GM23248 (cell line): ENCODE measurements at regions not wholly inside any gene's neighbourhood (a gene's known extent, or its start where the extent isn't known, plus 50 kb on each side); places are given as distances from the start of the nearest gene placed in this dataset.

ENCODE experiments used
- DNase-seq: peaks from one replicate; pipeline ENCODE4 v3.0.0-alpha.2; 2015
- H2AFZ ChIP-seq: fragments of 200-600 bp; sonication (generic); 2 replicates; pipeline ENCODE4 v1.6.1; 2016; ENCODE audit warnings: antibody characterized with exemption
- H3F3A ChIP-seq: fragments of 200-600 bp; sonication (generic); 2 replicates; pipeline ENCODE4 v1.6.1; 2016; ENCODE audit warnings: mild to moderate bottlenecking, antibody characterized with exemption, mixed run types; ENCODE audit not compliant: insufficient read depth
- H3K27ac ChIP-seq: fragments of 200-600 bp; sonication (generic); 2 replicates; pipeline ENCODE4 v1.5.1; 2016; ENCODE audit warnings: mild to moderate bottlenecking
- H3K27me3 ChIP-seq: fragments of 200-600 bp; sonication (generic); replicated peaks from 2 replicates; pipeline ENCODE4 v1.6.1; 2016; ENCODE audit warnings: mild to moderate bottlenecking; ENCODE audit not compliant: insufficient read depth
- H3K36me3 ChIP-seq: fragments of 200-600 bp; sonication (generic); 2 replicates; pipeline ENCODE4 v1.6.1; 2016; ENCODE audit warnings: low read depth, mild to moderate bottlenecking
- H3K4me1 ChIP-seq: fragments of 200-600 bp; sonication (generic); 2 replicates; pipeline ENCODE4 v1.6.1; 2016; ENCODE audit warnings: mild to moderate bottlenecking; ENCODE audit not compliant: insufficient read depth
- H3K4me2 ChIP-seq: fragments of 200-600 bp; sonication (generic); one replicate; pipeline ENCODE4 v1.6.1; 2016; ENCODE audit warnings: mild to moderate bottlenecking; ENCODE audit not compliant: unreplicated experiment
- H3K4me3 ChIP-seq: fragments of 200-600 bp; sonication (generic); 2 replicates; pipeline ENCODE4 v1.5.1; 2016; ENCODE audit warnings: mild to moderate bottlenecking
- H3K79me2 ChIP-seq: fragments of 200-600 bp; sonication (generic); 2 replicates; pipeline ENCODE4 v1.6.1; 2016; ENCODE audit warnings: mild to moderate bottlenecking; ENCODE audit not compliant: insufficient read depth
- H3K9ac ChIP-seq: fragments of 200-600 bp; sonication (generic); 2 replicates; pipeline ENCODE4 v1.6.1; 2016; ENCODE audit warnings: mild to moderate bottlenecking
- H3K9me2 ChIP-seq: fragments of 200-600 bp; sonication (generic); 2 replicates; pipeline ENCODE4 v1.6.1; 2016; ENCODE audit warnings: mixed run types, mild to moderate bottlenecking, moderate library complexity; ENCODE audit not compliant: insufficient read depth
- H3K9me3 ChIP-seq: fragments of 200-600 bp; sonication (generic); one replicate; pipeline ENCODE4 v1.6.1; 2017; ENCODE audit warnings: low read depth
- H4K20me1 ChIP-seq: fragments of 200-600 bp; sonication (generic); 2 replicates; pipeline ENCODE4 v1.6.0; 2016; ENCODE audit not compliant: insufficient read depth
- EZH2 ChIP-seq: fragments of 200-600 bp; sonication (generic); IDR thresholded peaks from 2 replicates; pipeline ENCODE4 v1.6.1; 2018; ENCODE audit warnings: antibody characterized with exemption, mild to moderate bottlenecking; ENCODE audit not compliant: insufficient read depth, poor library complexity, severe bottlenecking
- EZH2phosphoT487 ChIP-seq: fragments of 200-600 bp; sonication (generic); IDR thresholded peaks from 2 replicates; pipeline ENCODE4 v1.6.1; 2018; ENCODE audit warnings: antibody characterized with exemption, moderate library complexity, mild to moderate bottlenecking, low read depth; ENCODE audit not compliant: insufficient read depth
- WGBS, 2 experiments: methylation state at CpG; one replicate each; pipeline ENCODE4 v1.1.6; 2015 to 2017; ENCODE audit warnings: low lambda C conversion rate in 2 of 2, low coverage in 1 of 2; ENCODE audit errors: missing lambda C conversion rate in 2 of 2; 5-methylcytosine and 5-hydroxymethylcytosine counted together
- in situ Hi-C: fragments of 300-500 bp; cut with MboI; formaldehyde crosslinking; loops from 2 replicates; pipeline ENCODE4 v1.15.0; 2020

DNA sequence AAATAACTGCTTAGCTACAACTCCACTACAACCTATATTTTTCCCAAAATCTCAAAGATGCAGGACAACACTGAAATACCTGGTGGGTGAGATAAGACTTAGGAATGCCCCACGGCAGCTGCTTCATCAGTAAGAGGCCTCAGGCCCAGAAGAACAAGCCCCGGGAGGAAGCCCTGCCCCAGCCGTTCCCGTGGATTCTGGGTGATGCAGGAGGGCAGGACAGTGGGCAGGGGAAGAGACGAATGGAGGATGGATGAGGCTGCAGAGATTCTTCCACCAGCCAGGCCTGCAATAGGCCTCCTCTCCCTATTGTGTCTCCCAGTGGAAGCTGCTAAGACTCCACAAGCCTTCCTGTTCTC lies 197.9 kb upstream of the HDAC4 start:
- no peaks in the 10 kb centered on the region for H3K9me2 ChIP-seq
- no peak overlapping the region for H3K4me3 ChIP-seq
- H3K4me1 ChIP-seq = no peaks in the 10 kb centered on the region
- no peak for TF ChIP-seq EZH2
- H3K27ac ChIP-seq = no peak overlapping the region
- H2AFZ ChIP-seq = no peak overlapping the region
- no peak overlapping the region for H3K4me2 ChIP-seq
- H3K27me3 ChIP-seq = no peaks in the 10 kb centered on the region
- in situ Hi-C loops = no loop called here
- H4K20me1 ChIP-seq = no peaks in the 10 kb centered on the region
- H3K9me3 ChIP-seq = no peaks in the 10 kb centered on the region
- no peak for DNase-seq
- no peaks in the 10 kb centered on the region for H3K79me2 ChIP-seq
- H3F3A ChIP-seq = no peaks in the 10 kb centered on the region
- H3K36me3 ChIP-seq = no peaks in the 10 kb centered on the region
- H3K9ac ChIP-seq = no peak overlapping the region
- WGBS, 2 experiments = 52 to 64% methylated on average over 5 of the region's 5 CpGs

DNA sequence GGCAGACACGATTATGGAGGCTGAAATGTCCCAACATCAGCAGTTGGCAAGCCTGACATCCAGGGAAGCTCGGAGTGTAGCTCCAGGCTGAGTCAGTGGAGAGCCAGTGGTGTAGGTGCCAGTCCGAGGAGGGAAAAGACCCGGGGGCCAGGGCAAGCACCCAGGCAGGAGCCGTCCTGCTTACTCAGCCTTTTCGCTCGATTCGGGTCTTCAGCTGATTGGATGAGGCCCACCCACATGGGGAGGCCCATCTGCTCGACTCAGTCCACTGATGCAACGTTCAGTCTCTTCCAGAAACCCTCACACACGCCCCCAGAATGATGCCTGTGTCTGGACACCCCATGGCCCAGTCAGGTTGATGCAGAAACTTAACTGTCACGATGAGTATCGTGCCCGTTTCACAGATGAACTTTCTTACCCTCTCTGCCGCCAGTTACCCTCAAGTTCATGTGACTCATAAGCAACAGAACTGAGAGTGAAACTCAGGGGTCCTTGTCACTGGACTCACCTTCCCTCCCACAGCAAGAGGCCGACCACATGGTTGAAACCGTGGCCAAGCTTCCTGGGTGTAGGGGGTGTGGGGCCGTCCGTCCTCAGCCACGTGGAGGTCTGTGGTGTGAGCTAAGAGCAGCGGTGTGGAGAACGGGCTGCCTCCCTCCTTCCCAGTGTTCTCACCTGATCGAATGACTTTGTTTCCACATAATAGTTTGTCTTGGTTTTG lies 197.4 kb upstream of the HDAC4 start:
- WGBS, 2 experiments = 67 to 72% methylated on average over 23 of the region's 23 CpGs
- Histone ChIP-seq H3K79me2 (no peaks in the 10 kb centered on the region), H4K20me1 (no peaks in the 10 kb centered on the region), H3K9me2 (no peaks in the 10 kb centered on the region), H3K4me3 (no peak overlapping the region), H3K27me3 (no peaks in the 10 kb centered on the region), H2AFZ (no peak overlapping the region), H3F3A (no peaks in the 10 kb centered on the region), H3K9me3 (no peaks in the 10 kb centered on the region), H3K4me1 (no peaks in the 10 kb centered on the region), H3K4me2 (no peak overlapping the region), H3K27ac (no peak overlapping the region), H3K36me3 (no peaks in the 10 kb centered on the region), H3K9ac (no peak overlapping the region)
- in situ Hi-C loops = no loop called here
- TF ChIP-seq EZH2 (no peak), EZH2phosphoT487 (no peak)
- DNase-seq = no peak

DNA sequence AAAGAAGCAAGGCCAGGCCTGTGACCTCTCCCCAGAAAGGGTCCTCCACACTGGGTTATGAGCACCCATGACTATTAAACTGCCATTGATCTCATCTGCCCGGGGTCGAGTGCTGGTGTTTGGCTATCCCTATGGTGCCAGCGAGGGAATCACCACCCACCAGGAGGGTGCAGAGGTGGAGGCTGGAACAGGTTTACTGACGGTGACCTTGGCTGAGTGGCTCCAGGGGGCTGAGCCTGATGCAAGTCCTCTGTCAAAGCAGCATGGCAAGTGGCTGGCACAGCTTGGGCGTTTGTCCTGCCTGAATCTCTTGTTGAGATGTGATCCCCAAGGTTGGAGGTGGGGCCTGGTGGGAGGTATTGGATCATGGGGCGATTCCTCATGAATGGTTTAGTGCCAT lies 196.4 kb upstream of the HDAC4 start:
- H3K4me2 ChIP-seq = no peak overlapping the region

DNA sequence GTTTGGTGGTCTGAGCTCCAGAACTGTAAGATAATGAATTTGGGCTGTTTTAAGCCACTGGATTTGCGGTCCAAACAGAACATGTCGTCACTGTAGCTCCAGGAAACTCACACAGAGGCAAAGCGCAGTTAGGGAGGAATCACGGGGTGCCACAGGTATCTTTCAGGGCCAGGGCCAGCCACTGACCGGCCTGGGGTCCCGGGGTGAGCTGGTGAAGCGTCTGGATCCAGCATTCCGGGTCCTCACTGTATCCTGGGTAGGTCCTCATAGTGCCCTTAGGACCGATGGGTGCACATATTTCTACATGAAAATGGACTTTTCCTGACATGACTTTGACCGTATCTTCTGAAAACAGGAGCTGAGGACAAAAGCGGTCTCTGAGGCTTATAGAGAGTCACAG lies 196.0 kb upstream of the HDAC4 start:
- in situ Hi-C loops = no loop called here
- H3K9me2 ChIP-seq = no peaks in the 10 kb centered on the region

More for the DNA sequence above, 196.4 kb upstream of the HDAC4 start:
- Histone ChIP-seq H3K9ac (no peak overlapping the region), H3F3A (no peaks in the 10 kb centered on the region), H3K36me3 (no peaks in the 10 kb centered on the region), H4K20me1 (no peaks in the 10 kb centered on the region), H3K79me2 (no peaks in the 10 kb centered on the region), H3K9me3 (no peaks in the 10 kb centered on the region), H3K4me1 (no peaks in the 10 kb centered on the region), H3K27ac (no peak overlapping the region), H2AFZ (no peak overlapping the region), H3K27me3 (no peaks in the 10 kb centered on the region), H3K9me2 (no peaks in the 10 kb centered on the region), H3K4me3 (no peak overlapping the region)
- DNase-seq = no peak
- in situ Hi-C loops = no loop called here
- WGBS, 2 experiments = 27 to 31% methylated on average over 6 of the region's 6 CpGs
- no peak for TF ChIP-seq EZH2phosphoT487
- no peak for TF ChIP-seq EZH2

DNA sequence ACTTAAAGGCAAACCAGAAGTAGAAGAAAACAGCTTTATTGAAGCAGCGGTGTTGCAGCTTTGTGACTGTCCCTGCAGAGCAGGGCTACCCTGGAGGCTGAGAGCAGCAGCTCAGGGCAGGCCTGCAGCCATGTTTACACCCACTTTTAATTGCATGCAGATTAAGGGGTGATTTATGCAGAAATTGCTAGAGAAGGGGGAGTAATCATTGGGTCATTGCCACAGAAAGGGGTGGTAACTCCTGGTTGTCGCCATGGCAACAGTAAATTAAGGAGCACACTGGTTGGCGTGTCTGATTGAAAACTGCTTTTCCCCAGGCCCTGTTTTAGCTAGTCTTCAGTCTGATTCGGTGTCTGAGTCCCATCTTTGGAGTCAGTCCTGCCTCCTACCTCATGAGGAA lies 195.4 kb upstream of the HDAC4 start:
- Histone ChIP-seq H3K4me1 (no peaks in the 10 kb centered on the region), H3K9ac (no peak overlapping the region), H3K36me3 (no peaks in the 10 kb centered on the region), H3K27ac (no peak overlapping the region), H3F3A (no peaks in the 10 kb centered on the region), H3K9me2 (no peaks in the 10 kb centered on the region), H2AFZ (no peak overlapping the region), H3K27me3 (no peaks in the 10 kb centered on the region), H3K4me2 (no peak overlapping the region), H3K79me2 (no peaks in the 10 kb centered on the region), H3K9me3 (no peaks in the 10 kb centered on the region), H3K4me3 (no peak overlapping the region), H4K20me1 (no peaks in the 10 kb centered on the region)
- DNase-seq = no peak
- TF ChIP-seq EZH2 (no peak), EZH2phosphoT487 (no peak)
- 4 to 7% methylated on average over 4 of the region's 4 CpGs for WGBS, 2 experiments
- in situ Hi-C loops = no loop called here

More for the DNA sequence above, 196.0 kb upstream of the HDAC4 start:
- H3K36me3 ChIP-seq = no peaks in the 10 kb centered on the region
- H3K4me1 ChIP-seq = no peaks in the 10 kb centered on the region
- TF ChIP-seq EZH2 (no peak), EZH2phosphoT487 (no peak)
- H4K20me1 ChIP-seq = no peaks in the 10 kb centered on the region
- no peaks in the 10 kb centered on the region for H3K9me3 ChIP-seq
- H3K4me3 ChIP-seq = no peak overlapping the region
- DNase-seq = no peak
- H3K27ac ChIP-seq = no peak overlapping the region
- no peak overlapping the region for H3K9ac ChIP-seq
- H3K27me3 ChIP-seq = no peaks in the 10 kb centered on the region
- 51 to 57% methylated on average over 11 of the region's 11 CpGs for WGBS, 2 experiments
- H2AFZ ChIP-seq = no peak overlapping the region
- H3F3A ChIP-seq = no peaks in the 10 kb centered on the region
- H3K79me2 ChIP-seq = no peaks in the 10 kb centered on the region
- no peak overlapping the region for H3K4me2 ChIP-seq
